Type B pancreatic cell (in vitro differentiated cells): ENCODE measurements at regions not wholly inside any gene's neighbourhood (a gene's known extent, or its start where the extent isn't known, plus 50 kb on each side); places are given as distances from the start of the nearest gene placed in this dataset.

ENCODE experiments used
- DNase-seq: peaks from one replicate; pipeline ENCODE4 v3.0.0; 2021; ENCODE audit warnings: mixed read lengths; ENCODE audit not compliant: unreplicated experiment; ENCODE audit errors: extremely low spot score
- H3K27ac Mint-ChIP-seq: 2 replicates; pipeline ENCODE4 v1.8.0; 2021; ENCODE audit warnings: mild to moderate bottlenecking, mixed read lengths
- H3K27me3 Mint-ChIP-seq: 2 replicates; pipeline ENCODE4 v1.8.0; 2021; ENCODE audit warnings: mixed read lengths
- H3K36me3 Mint-ChIP-seq: 2 replicates; pipeline ENCODE4 v1.8.0; 2021; ENCODE audit warnings: mixed read lengths
- H3K4me1 Mint-ChIP-seq: one replicate; pipeline ENCODE4 v1.8.0; 2021; ENCODE audit warnings: mixed read lengths; ENCODE audit not compliant: unreplicated experiment
- H3K4me3 Mint-ChIP-seq: 2 replicates; pipeline ENCODE4 v1.8.0; 2021; ENCODE audit warnings: mild to moderate bottlenecking, mixed read lengths
- H3K9me3 Mint-ChIP-seq: 2 replicates; pipeline ENCODE4 v1.8.0; 2021; ENCODE audit warnings: mixed read lengths
- TF ChIP-seq, protein P1 (sequence below): fragments of 200-600 bp; sonication (generic); conservative IDR thresholded peaks from 2 replicates; pipeline ENCODE4 v1.5.0; 2021; ENCODE audit warnings: antibody characterized with exemption, mild to moderate bottlenecking

DNA sequence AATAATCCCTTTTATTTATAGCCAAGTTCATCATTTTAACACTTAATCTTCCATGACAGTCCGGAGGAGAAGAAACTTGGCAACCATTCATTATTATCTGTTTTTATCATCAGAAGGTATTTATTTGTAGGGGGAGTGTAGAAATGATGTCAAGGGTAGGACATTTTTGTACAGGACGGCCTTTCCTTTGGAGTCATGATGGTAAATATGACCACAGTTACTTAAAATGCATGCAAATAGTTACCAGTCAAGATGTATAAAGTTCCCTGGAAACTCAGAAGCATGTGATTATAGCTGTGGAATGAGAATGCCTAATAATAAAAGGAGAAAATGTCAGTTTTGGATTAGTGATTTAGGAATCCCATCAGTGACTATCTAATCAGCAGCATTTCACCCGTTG, 183.1 kb upstream of the PRPS1L1 start:
- H3K36me3 Mint-ChIP-seq = no peaks in the 10 kb centered on the region
- H3K27ac Mint-ChIP-seq = no peak overlapping the region
- TF ChIP-seq, protein P1, sequence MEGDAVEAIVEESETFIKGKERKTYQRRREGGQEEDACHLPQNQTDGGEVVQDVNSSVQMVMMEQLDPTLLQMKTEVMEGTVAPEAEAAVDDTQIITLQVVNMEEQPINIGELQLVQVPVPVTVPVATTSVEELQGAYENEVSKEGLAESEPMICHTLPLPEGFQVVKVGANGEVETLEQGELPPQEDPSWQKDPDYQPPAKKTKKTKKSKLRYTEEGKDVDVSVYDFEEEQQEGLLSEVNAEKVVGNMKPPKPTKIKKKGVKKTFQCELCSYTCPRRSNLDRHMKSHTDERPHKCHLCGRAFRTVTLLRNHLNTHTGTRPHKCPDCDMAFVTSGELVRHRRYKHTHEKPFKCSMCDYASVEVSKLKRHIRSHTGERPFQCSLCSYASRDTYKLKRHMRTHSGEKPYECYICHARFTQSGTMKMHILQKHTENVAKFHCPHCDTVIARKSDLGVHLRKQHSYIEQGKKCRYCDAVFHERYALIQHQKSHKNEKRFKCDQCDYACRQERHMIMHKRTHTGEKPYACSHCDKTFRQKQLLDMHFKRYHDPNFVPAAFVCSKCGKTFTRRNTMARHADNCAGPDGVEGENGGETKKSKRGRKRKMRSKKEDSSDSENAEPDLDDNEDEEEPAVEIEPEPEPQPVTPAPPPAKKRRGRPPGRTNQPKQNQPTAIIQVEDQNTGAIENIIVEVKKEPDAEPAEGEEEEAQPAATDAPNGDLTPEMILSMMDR = no peak
- H3K27me3 Mint-ChIP-seq = peaks cover 6% of the 10 kb centered on the region
- H3K4me1 Mint-ChIP-seq = peaks cover 20% of the 10 kb centered on the region
- no peak for DNase-seq
- H3K9me3 Mint-ChIP-seq = peaks cover 4% of the 10 kb centered on the region
- H3K4me3 Mint-ChIP-seq = no peak overlapping the region

DNA sequence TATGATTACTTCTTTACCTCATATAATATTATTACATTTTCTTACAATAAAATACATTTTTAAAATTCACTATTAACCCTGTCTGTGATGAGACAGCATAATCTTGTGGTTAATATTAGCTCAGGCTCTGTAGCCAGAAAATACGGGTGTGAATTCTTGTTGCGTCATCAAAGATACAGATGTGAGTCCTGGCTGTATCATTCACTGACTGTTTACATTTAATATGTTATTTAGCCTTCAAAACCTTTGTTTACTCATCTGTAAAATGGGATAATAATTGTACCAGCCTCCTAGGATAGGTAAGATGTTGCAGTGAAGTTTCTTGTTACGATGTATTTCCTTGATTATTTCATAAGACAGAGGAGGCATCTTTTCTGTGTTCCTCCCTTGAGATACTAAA, 184.7 kb upstream of the PRPS1L1 start:
- H3K27ac Mint-ChIP-seq = no peak overlapping the region
- H3K9me3 Mint-ChIP-seq = peaks cover 4% of the 10 kb centered on the region
- TF ChIP-seq, protein P1 = no peak
- H3K4me1 Mint-ChIP-seq = peaks cover 20% of the 10 kb centered on the region
- no peak overlapping the region for H3K4me3 Mint-ChIP-seq
- no peak for DNase-seq
- H3K36me3 Mint-ChIP-seq = no peaks in the 10 kb centered on the region
- H3K27me3 Mint-ChIP-seq = peaks cover 6% of the 10 kb centered on the region

DNA sequence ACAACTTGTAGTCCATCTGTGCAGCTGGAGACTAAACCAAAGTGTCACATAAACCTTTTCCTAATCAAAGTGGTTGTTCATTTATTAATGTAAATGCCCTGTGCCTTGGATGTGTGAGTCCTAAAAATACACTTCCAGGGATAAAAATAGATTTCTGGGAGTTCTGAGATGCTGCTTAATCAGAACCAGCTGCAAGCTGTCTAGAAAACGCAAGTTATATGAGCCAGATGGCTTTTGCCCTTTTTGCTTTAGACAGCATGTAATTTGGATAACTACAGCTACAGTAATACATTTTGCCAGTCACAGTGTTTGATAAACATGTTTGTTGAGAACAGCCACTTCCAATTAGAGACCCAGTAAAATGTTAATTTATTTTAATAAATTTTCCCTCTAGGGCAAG, 185.1 kb upstream of the PRPS1L1 start:
- H3K4me3 Mint-ChIP-seq = no peak overlapping the region
- no peak overlapping the region for H3K27ac Mint-ChIP-seq
- TF ChIP-seq, protein P1 = no peak
- peaks cover 4% of the 10 kb centered on the region for H3K9me3 Mint-ChIP-seq
- H3K4me1 Mint-ChIP-seq = peaks cover 20% of the 10 kb centered on the region
- peaks cover 6% of the 10 kb centered on the region for H3K27me3 Mint-ChIP-seq
- DNase-seq = no peak
- no peaks in the 10 kb centered on the region for H3K36me3 Mint-ChIP-seq

DNA sequence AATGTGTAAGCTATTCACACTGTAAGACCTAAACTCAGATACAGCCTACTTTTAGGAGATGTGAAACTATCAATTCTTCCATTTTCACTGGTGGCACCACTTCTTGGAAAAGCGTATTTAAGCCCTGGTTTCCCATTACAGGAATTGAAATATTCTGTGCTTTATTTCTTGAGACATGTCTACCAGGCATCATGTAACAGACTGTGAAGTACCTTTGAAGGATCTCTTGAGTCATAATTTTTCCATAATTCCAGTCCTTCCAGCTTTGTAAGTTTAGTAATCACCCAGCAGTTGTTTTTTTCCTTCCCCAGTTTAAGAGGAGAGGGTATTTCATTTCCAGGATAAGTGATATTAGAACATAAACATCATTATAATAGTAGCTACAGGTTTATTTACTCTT, 186.0 kb upstream of the PRPS1L1 start:
- H3K27ac Mint-ChIP-seq = no peak overlapping the region
- peaks cover 6% of the 10 kb centered on the region for H3K27me3 Mint-ChIP-seq
- H3K4me1 Mint-ChIP-seq = peaks cover 20% of the 10 kb centered on the region
- H3K36me3 Mint-ChIP-seq = no peaks in the 10 kb centered on the region
- no peak overlapping the region for H3K4me3 Mint-ChIP-seq
- no peak for DNase-seq
- H3K9me3 Mint-ChIP-seq = peaks cover 4% of the 10 kb centered on the region
- TF ChIP-seq, protein P1 = no peak

DNA sequence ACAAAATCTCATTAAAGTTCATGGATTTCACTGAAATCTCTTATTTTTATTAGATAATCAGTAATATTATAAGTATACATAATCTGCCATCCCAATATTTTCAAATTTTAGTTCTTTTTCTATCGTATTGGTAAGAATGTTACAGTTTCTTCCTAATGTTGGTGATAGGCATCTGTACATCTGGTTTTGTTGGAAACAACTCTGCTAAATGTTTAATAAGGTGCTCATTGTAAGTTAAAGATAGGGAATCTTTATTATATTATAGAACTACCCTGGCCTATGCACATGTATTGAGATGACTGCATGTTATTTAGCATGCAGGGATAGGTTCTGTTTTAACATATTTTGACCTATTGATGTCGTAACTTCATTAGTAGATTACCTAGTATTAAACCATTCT, 188.6 kb upstream of the PRPS1L1 start:
- no peak overlapping the region for H3K27ac Mint-ChIP-seq
- peaks cover 20% of the 10 kb centered on the region for H3K4me1 Mint-ChIP-seq
- TF ChIP-seq, protein P1 = no peak
- no peak overlapping the region for H3K4me3 Mint-ChIP-seq
- DNase-seq = no peak
- H3K9me3 Mint-ChIP-seq = no peaks in the 10 kb centered on the region
- no peaks in the 10 kb centered on the region for H3K36me3 Mint-ChIP-seq
- peaks cover 14% of the 10 kb centered on the region for H3K27me3 Mint-ChIP-seq
